OCI-LY3 (cell line): ENCODE measurements at regions not wholly inside any gene's neighbourhood (a gene's known extent, or its start where the extent isn't known, plus 50 kb on each side); places are given as distances from the start of the nearest gene placed in this dataset.

ENCODE experiments used
- CTCF ChIP-seq: fragments of 200-600, 300-600 bp; sonication (generic); IDR thresholded peaks from 2 replicates; pipeline ENCODE4 v1.5.1; 2014; ENCODE audit warnings: antibody characterized with exemption, low read length, low read depth
- EZH2phosphoT487 ChIP-seq: fragments of 200-600 bp; shearing (Covaris generic); IDR thresholded peaks from 2 replicates; pipeline ENCODE4 v1.6.1; 2018; ENCODE audit warnings: antibody characterized with exemption, mixed run types, low read depth

GRCh38 chr1:194277927-194278326, 1091.5 kb upstream of the B3GALT2 start:
- TF ChIP-seq CTCF (no peak), EZH2phosphoT487 (no peak)
